GM12874 (cell line): ENCODE measurements at regions not wholly inside any gene's neighbourhood (a gene's known extent, or its start where the extent isn't known, plus 50 kb on each side); places are given as distances from the start of the nearest gene placed in this dataset.

ENCODE experiments used
- TF ChIP-seq, protein P1 (sequence below): IDR thresholded peaks from 2 replicates; pipeline ENCODE4 v1.5.1; 2011; ENCODE audit warnings: low read depth, mild to moderate bottlenecking, control low read depth, low read length, moderate library complexity; ENCODE audit not compliant: insufficient read depth

DNA sequence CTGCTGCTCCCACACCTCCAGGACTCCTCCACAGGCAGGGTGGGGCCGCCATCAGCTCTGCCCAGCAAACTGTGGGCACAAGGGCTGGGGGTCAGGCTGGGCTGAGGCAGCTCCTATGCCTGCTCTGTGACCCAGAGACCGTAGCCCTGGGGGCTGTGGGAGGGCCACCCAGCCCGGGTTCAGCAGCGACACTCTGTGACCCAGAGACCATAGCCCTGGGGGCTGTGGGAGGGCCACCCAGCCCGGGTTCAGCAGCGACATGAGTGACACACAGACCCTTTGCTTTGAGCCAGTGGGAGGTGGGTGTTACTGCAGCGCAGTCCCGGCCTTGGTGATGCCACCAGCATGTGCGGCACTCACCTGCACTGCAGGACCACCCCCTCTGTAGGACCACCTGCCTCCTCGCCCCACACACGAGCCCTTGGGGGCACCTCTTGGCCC is 118.9 kb upstream of the LPCAT1 start:
- TF ChIP-seq, protein P1, sequence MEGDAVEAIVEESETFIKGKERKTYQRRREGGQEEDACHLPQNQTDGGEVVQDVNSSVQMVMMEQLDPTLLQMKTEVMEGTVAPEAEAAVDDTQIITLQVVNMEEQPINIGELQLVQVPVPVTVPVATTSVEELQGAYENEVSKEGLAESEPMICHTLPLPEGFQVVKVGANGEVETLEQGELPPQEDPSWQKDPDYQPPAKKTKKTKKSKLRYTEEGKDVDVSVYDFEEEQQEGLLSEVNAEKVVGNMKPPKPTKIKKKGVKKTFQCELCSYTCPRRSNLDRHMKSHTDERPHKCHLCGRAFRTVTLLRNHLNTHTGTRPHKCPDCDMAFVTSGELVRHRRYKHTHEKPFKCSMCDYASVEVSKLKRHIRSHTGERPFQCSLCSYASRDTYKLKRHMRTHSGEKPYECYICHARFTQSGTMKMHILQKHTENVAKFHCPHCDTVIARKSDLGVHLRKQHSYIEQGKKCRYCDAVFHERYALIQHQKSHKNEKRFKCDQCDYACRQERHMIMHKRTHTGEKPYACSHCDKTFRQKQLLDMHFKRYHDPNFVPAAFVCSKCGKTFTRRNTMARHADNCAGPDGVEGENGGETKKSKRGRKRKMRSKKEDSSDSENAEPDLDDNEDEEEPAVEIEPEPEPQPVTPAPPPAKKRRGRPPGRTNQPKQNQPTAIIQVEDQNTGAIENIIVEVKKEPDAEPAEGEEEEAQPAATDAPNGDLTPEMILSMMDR: no peak

DNA sequence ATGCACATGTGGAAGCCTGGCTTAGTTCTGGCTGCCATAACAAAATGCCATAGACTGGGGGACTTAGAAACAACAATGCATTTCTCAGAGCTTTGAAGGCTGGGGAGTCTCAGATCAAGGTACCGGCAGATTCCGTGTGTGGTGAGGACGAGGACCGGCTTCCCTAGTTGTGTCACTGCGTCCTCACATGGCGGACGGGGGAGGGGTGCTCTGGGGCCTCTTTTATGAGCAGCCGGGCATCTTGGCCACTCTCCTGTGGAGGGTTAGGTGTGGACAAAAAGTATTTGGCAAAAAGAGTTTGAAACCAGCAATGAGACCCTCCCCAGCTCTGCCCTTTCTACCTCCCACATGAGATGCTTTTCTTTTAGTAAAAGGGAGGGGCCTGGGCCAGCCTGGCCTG is 118.5 kb upstream of the LPCAT1 start:
- TF ChIP-seq, protein P1: no peak

DNA sequence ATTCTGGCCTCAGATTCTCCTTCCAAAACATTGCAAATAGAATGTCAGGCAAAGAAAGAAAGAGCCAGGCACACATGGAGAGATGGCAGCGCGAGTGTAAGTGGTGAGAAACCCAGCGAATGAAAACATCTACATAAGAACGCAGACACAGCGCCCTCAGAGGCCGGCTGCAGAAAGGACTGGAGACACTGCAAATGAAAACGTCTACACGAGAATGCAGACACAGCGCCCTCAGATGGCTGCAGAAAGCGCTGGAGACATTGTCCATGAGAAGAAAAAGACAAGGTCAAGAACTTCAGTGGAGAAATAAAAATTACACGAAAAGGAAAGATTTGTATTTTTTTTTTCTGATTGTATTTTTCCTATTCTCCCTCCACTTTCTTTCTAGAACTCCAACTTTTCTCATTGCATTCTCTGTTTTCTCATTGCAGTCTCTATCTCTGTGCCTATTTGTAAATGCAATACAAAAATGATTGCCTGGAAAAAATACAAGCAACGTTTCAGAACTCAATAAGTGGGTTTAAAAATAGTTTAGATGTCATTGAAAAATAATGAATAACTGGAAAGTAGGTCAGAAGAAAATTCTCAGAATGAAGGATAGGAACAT is 117.9 kb upstream of the LPCAT1 start:
- TF ChIP-seq, protein P1: peak; percentile 90

DNA sequence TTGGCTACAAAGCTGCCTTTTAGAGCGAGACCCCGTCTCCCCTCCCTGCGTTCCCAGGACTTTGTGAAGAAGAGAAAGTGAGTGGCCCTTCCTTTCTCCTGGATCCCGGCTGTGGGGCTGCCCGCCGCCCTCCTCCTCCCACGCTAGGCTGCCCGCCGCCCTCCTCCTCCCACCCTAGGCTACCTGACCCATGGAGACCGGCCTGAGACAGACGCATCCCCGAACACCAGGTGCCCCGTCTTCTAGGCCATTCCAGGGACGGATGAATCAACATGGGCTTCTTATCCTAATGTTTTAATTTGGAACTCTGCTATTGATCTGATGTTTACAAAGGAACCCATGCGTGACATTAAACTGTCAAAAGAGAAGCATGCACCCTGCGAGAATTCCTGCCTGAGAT is 117.3 kb upstream of the LPCAT1 start:
- TF ChIP-seq, protein P1: no peak

DNA sequence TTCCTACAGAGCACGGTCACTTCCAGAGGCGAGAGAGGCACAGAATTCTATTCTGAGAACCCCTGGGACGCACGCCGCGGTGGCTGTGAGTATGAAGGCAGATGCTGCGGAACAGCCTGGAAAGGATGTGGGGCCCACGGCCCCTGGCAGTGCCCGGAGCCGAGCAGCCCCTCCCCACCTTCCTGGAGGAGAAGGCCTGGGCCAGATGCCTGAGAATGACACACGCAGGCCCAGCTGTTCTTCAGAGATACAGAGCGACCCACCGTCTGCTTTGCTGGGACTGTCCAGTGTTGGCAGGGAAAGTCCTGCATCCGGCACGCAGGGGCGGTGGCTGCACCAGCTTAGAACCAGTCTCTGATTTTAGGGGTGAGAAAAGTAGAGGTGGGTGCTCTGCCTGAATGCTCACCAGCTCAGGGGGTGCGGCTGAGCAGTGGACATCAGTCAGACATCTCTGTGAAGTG is 116.7 kb upstream of the LPCAT1 start:
- TF ChIP-seq, protein P1: no peak

DNA sequence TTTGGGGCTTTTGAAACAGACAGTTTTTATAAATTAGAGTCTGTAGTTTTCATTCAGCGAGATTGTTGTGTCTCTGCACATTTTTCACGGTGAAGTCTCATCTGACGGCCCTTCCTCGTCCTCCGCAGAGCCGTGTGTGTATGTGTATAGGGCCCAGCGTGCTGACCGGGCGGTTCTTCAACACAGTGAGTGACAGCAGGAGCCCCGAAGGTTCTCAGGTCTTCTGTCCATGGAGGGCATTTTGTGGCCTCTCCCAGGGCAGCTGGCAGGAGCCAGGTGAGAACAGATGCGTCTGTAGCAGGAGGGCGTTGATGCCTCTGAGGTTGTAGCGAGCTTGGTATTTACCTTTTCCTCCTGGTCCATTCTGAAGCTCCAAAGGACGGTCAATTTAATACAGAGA is 116.0 kb upstream of the LPCAT1 start:
- TF ChIP-seq, protein P1: no peak

DNA sequence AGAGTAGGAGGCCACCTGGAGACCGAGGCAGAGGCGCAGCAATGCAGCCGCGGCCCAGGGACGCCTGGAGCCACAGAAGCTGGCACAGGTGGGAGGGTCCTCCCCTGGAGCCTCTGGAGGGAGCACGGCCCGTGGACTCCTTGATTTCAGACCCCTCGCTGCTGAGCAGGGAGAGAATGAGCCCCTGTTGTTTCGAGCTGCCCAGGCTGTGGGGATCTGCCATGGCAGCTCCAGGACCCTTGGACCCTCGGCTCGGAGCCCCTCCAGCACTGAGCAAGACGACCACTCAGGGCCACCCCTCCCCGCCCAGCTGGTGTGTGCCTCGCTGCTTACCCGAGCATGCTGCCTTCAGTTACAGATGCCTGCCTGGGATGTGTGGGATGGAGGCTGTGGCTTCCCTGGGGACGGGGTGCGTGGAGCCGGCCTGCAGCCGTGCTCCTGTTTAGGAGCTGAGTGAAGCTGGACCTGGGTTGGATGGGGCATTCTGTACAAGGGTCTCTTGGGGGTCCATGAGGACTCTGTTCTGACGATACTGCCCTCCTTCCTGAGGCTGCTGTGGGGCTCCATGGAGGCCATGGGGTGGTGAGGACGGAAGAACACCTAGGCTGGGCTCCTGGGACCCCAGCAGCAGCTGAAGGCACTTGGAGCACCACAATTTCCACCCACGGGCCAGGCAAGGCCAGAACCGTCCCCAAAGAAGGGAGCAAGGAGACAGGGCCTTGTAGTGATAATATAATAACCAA is 115.1 kb upstream of the LPCAT1 start:
- TF ChIP-seq, protein P1: no peak
